HG03280 (cell line): ENCODE measurements at regions not wholly inside any gene's neighbourhood (a gene's known extent, or its start where the extent isn't known, plus 50 kb on each side); places are given as distances from the start of the nearest gene placed in this dataset.

Source experiments
- ATAC-seq: cut with Tn5 transposase; IDR thresholded peaks from one replicate; pipeline ENCODE4 v1.9.1; 2021; ENCODE audit warnings: mild to moderate bottlenecking, moderate library complexity; ENCODE audit not compliant: unreplicated experiment

DNA sequence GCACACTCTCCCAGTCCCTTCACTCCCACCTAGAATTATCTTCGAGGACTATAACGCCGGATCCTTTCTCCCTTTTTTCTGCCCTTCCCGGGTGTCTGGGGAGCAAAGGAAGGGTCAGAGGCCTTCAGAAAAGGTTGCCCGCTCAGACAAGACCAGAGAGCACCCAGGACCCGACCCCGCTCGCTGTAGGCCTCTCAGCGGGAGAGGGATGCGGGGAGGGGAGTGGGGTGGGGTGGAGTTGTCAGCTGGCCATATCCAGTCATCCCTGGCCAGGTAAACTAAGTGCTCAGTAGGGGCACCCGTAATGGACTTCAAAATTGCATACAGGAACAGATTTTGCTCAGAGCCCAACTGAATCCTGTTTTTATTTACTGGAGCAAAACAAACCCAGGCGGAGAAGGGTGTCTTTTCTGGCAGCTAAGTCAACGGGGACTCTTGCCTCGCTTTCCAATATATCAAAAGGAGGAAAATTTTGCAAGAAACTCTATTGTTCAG is 65.0 kb downstream of the NOL4 start:
- no peak for ATAC-seq

DNA sequence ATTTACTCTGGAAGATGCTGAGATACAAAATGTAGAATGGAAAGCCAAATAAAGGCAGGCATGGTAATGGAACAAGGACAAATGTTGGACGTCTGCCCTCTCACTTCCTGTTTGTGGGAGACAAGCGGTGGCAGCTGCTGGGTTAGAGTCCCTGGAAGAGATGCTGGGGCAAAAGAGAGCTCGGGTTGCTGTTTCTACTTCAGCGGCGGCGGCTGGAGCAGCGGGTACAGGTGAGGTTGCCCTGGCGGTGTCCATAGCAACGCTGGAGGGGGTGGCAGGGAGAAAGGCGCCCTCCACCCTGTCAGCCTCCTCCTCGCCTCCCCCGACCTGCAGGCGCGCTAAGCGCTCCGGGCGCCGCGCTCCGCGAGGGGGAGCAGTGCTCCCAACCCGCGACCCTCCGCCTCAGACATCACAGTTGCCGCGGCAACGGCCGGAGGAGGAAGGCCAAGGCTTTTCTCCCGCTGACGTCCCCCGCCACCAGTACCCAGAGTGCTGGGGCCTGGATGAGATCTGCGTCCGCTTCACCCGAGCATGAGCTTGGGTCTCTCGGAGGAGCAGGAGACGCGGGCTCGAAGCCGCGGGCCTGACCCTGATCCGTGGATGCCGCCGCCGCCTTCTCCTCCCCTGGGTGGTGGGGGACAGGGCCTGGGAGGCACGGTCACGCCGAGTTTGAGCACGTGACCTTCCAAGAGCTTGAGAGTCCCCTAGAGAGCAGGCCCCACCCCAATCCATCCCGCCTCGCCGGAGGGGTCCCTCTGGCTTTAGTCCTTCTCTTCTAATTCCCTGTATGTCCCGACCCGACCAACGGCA is 65.6 kb downstream of the NOL4 start:
- no peak for ATAC-seq

DNA sequence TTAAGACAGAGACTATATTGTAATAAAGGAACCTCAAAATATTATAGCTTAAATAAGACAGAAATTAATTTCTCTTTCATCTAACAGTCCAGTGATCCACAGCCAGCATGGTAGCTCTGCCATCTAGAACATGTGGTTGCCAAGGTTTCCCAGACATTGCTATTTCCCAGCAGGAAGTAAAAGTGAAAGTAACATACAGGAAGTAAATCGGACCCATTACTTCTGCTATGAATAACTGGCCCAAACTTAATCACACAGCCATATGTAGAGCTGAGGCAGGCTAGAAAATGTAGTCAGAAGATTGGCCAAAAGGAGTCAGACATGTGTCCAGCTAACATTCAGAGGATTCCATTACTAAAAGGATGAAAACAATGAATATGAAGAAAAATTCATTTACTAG is 71.0 kb downstream of the NOL4 start:
- ATAC-seq = no peak

DNA sequence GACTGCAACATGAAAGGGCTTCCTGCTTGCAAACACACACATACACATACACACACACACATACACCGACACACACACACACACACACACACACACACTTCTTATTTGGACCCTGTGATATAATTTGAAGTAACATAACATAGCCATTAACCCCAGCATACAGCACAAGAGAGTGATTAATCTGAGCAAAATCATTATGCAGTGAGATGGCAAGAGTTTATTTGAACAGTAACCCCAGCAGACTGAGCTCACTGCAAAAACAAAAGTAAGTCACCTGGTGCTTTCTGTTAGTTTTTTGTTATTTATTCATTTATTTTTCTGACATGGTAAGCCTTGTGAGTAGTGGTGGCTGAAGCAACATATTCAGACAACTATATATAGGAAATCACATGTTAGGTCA is 93.7 kb downstream of the NOL4 start:
- ATAC-seq = no peak

DNA sequence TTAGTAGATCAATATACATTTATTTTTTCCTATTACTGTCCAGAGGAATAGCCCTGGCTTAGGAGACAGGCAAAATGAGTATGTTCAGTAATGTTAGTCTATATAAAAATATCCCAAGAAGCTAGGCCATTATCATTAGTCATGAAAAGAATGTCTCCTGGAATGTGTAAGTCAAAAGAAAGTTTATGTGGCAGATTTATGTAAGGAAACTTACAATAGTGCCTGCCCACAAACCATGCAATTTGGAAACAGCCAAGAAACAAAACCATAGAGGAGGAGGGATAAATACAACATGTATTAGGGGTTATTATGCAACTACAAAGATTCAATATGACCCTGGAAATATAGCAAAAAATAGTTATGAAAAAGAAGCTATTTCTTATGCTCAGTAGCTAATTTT is 96.3 kb downstream of the NOL4 start:
- ATAC-seq = no peak

GRCh38 chr18:34126121-34126520 is 98.6 kb downstream of the NOL4 start:
- ATAC-seq = no peak

- ATAC-seq = peak; percentile 97
Observed at GRCh38 chr18:34122724-34123334, 101.9 kb downstream of the NOL4 start.

GRCh38 chr18:34121200-34121721 is 103.5 kb downstream of the NOL4 start:
- no peak for ATAC-seq

DNA sequence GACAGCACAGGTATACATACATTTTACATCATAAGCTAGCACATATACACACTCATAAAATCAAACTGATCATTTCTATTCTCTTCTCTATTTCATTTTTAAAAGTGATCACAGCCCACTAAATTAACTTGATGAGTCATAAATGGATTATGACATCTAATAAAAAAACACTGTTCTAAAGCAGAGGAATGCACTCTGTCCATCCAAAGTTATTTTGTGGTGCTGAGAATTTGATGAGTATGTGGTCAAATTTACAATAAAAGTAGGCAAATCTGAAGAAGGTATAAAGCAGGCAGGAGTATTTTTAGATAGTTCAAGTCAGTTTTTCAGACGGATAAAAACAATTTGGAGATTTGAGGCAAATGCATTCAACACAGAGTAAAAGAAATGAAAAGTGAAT is 104.4 kb downstream of the NOL4 start:
- no peak for ATAC-seq

DNA sequence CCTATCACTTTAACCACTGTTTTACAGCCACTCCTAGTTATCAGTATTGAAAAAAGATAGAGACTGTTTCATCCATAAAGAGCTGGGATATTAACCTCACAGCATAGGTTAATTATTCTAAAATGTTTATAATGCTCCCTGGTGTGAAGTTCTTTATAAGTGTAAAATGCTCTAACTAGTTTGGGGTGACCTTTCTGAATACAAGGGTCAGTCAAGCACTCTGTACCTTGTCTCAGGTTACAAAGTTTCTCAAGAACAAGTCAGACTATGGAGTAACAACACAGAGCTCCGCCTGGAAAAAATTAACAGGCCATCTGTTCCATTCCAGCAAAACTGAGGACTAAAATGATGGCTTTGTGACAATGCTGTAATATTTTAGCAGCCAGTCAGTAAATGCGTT is 107.4 kb downstream of the NOL4 start:
- no peak for ATAC-seq

DNA sequence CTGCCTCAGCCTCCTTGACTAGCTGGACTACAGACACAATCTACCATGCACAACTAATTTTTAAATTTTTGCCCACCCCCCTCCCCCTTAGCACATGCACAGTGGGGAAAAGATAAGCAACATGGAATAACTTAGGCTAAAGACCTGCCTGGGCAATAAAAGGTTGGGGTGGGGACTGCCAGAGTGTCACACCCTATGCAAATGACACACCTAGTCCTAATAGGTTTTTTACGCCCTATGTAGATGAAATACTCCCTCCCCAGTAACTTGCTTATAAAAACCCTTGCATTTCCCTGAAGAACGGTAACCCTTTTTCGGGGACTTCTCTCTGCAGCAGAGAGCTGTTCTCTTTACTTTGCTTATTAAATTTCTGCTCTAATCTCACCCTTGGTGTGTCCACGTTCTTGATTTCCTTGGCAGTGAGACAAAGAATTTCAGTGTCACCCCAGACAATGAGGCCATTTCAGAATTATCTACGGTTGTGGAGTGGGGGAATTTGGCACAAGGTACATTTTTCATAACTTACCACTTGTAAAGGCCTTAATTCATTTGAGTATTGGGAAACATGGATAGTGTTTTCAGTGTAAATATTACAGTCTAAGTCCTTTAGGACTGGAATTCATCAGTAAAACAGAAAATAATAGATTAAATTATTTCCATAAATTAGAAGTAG is 109.2 kb downstream of the NOL4 start:
- no peak for ATAC-seq

- ATAC-seq = no peak
Observed at GRCh38 chr18:34114996-34115395, 109.7 kb downstream of the NOL4 start.

- ATAC-seq = no peak
Observed at GRCh38 chr18:34108206-34108605, 116.5 kb downstream of the NOL4 start.

GRCh38 chr18:34098109-34098508 is 126.6 kb downstream of the NOL4 start:
- no peak for ATAC-seq

- ATAC-seq = no peak
Observed at GRCh38 chr18:34097312-34097711, 127.4 kb downstream of the NOL4 start.

DNA sequence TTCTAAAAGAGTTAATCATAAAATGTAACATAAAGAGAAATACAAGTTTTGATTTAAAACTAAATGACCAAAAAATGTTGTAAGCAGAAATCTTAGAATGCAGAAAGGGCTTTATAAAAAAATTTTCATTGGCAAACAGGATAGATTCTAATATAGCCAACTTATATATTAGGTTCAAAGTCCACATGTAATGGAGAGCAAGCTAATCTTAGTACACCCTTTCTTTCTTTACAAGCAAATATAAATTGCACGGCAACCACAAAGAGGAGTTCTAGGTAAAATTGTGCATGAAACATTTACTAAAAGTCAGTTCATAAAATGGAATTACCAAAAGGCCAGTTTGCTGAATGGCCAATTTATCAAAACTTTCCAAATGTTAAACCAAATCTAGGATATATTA is 130.6 kb downstream of the NOL4 start:
- ATAC-seq = no peak

- no peak for ATAC-seq
Observed at GRCh38 chr18:34092796-34093195, 131.9 kb downstream of the NOL4 start.

DNA sequence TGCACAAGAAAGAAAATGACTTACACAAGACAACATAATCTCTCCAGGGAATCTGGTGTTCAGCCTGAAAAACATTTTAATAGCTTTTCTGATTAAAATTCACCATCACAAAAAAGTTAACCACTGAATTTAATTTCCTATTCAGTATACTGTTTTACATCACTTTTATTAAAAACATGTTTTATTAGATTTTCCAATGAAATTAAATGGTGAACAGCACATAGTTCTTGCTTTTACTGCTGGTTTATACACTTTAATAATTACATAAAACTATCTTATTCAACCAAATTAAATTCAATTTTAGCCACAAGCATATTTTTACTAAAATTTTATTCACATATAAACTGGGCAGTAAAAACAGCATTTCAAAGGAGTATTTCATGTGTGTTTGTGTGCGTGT is 138.3 kb downstream of the NOL4 start:
- no peak for ATAC-seq

DNA sequence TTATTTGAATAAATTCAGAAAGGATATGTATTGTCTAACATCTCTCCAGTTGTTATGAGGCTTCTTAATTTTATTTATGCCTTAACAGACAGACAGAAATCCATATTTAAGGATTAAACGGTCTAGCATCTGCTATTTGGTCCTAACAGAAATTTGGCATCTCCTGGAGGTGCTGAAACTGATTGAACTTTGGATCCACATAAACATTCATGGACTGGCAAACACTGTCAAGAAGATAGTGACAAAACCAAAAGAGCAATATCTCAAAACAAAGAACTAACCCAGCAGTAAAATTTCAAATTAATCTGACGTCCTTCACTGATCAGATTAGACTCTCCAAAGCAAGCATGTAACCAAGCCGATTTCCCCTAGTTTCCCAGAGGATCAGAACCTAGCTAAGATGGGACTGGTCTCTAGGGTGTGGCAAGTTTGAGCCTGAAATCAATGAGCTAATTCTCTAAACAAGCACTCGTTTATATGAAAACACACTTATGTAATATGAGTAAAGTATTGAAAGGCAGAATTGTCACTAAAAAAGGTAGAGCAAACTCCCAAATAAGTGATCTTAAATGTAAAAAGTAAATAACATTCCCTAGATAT is 139.5 kb downstream of the NOL4 start:
- ATAC-seq = no peak

GRCh38 chr18:34084635-34085034 is 140.1 kb downstream of the NOL4 start:
- ATAC-seq = no peak

DNA sequence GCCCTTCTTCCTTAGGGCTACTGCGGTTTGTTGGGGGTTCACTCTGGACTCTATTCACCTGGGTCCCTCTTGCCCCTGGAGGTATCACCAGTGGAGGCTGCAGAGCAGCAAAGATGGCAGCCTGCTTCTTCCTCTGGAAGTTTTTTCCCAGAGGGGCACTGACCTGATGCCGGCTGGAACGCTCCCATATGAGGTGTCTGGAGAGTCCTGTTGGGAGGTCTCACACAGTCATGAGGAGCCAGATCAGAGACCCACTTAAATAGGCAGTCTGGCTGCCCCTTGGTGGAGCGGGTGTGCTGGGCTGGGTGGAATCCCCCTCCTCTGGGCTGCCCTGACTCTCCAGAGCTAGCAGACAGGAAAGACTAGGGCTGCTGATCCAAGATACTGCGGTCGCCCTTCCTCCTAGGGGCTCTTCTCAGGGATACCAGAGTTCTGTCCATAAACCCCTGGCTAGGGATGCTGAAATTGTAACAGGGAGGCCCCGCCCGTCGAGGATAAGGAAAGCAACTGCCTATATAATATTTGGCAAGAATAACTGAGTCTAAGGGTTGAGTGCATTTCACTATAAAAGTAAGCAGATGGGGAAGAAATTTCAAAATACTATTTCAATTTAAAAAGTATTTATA is 140.7 kb downstream of the NOL4 start:
- no peak for ATAC-seq
